ENCODE measurements at regions not wholly inside any gene's neighbourhood (a gene's known extent, or its start where the extent isn't known, plus 50 kb on each side); places are given as distances from the start of the nearest gene placed in this dataset.

DNA sequence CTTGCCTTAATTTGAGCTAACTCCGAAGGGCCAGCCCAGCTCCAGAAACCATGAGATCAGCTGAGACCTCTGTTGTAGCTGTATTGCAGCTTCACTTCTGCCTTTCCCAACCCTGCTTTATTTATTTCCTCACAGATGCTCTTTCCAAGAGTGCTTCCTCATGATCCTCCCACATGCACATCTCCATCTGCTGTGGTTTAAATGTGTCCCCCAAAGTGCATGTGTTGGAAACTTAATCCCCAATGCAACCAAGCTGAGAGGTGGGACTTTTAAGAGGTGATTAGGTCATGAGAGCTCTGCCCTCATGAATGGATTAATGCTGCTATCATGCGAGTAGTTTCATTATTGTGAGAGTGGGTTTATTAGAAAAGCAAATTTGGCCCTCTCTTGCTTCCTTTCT, 164.4 kb upstream of the TAB2 start:
- peaks cover 0 to 3% (median 0%) of the 10 kb centered on the region in 4 donors for H3K4me1 ChIP-seq
- TF ChIP-seq POLR2AphosphoS5 (IDR thresholded peaks at IDR 0.05) (no peak), EP300 (IDR thresholded peaks at IDR 0.05) (no peak), POLR2A (IDR thresholded peaks at IDR 0.05) (no peak)
- TF ChIP-seq, protein P1, sequence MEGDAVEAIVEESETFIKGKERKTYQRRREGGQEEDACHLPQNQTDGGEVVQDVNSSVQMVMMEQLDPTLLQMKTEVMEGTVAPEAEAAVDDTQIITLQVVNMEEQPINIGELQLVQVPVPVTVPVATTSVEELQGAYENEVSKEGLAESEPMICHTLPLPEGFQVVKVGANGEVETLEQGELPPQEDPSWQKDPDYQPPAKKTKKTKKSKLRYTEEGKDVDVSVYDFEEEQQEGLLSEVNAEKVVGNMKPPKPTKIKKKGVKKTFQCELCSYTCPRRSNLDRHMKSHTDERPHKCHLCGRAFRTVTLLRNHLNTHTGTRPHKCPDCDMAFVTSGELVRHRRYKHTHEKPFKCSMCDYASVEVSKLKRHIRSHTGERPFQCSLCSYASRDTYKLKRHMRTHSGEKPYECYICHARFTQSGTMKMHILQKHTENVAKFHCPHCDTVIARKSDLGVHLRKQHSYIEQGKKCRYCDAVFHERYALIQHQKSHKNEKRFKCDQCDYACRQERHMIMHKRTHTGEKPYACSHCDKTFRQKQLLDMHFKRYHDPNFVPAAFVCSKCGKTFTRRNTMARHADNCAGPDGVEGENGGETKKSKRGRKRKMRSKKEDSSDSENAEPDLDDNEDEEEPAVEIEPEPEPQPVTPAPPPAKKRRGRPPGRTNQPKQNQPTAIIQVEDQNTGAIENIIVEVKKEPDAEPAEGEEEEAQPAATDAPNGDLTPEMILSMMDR (IDR thresholded peaks at IDR 0.05): no peak
- no peak overlapping the region for H3K27ac ChIP-seq
- H3K36me3 ChIP-seq: no peaks in the 10 kb centered on the region
- no peaks in the 10 kb centered on the region for H3K9me3 ChIP-seq
- intact Hi-C loops (cut with DNase I; ENCODE audit: low total_unique reads): no loop called here
- 62 to 79% (median 71%) methylated on average over 2 of the region's 2 CpGs for WGBS, 5 donors
- no peak overlapping the region for H3K4me3 ChIP-seq
- no peak for DNase-seq
- H3K27me3 ChIP-seq: no peaks in the 10 kb centered on the region

DNA sequence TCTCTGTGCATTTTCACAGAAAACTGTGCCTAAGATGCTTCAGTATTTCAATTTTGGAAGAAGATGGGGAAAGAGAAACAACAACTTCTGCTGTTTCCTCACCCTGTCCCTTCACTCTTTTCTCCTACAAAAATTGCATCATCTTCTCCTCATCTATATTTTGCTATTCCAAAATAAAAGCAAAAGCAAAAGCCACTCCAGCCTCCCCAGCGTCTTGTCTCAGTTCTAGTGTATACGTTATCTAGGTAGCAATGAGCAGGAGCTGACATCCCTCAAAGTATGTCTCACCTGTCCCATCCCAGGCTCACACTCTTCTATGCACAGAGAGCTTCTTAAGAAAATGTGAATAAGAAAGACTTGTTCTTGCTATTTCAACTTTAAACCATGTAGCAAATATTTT, 163.8 kb upstream of the TAB2 start:
- Histone ChIP-seq H3K27ac (no peak overlapping the region), H3K4me3 (no peak overlapping the region), H3K9me3 (no peaks in the 10 kb centered on the region), H3K4me1 (no peaks in the 10 kb centered on the region), H3K27me3 (no peaks in the 10 kb centered on the region), H3K36me3 (no peaks in the 10 kb centered on the region)
- WGBS, 5 donors: 80 to 93% (median 84%) methylated on average over 2 of the region's 2 CpGs
- intact Hi-C loops (cut with DNase I; ENCODE audit: low total_unique reads): no loop called here
- no peak for TF ChIP-seq POLR2AphosphoS5 (IDR thresholded peaks at IDR 0.05)
- TF ChIP-seq EP300 (IDR thresholded peaks at IDR 0.05): no peak
- no peak for TF ChIP-seq POLR2A (IDR thresholded peaks at IDR 0.05)
- TF ChIP-seq, protein P1 (IDR thresholded peaks at IDR 0.05): no peak
- DNase-seq: no peak

DNA sequence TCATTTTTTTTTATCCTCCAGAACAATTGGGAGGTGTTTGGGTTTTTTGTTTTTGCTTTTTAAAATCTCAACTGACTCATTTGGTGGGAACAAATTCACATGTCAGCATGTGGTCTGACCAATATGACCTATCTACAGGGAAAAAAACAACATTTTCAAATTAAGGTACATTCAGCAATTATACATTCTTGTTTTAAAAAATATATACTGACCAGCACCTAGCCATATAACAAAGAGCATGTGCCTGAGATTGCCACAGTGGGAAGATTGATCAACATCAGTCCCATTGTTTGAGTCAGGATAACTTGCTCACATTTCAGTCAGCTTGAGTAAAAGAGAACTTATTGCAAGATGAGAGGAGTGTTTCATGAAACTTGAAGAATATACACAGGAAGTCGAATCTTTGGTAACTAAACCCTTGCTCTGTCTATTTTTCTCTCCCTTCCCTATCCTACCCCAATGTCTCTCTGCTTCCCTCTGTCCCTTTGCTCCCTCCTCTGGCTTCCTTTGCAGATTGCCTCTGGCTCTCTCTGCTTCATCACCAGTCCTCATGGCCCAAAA, 163.2 kb upstream of the TAB2 start:
- Histone ChIP-seq H3K27ac (no peak overlapping the region), H3K36me3 (no peaks in the 10 kb centered on the region), H3K4me3 (no peak overlapping the region), H3K4me1 (no peaks in the 10 kb centered on the region), H3K27me3 (no peaks in the 10 kb centered on the region), H3K9me3 (no peaks in the 10 kb centered on the region)
- intact Hi-C loops (cut with DNase I; ENCODE audit: low total_unique reads): no loop called here
- no peak for DNase-seq
- TF ChIP-seq, protein P1 (IDR thresholded peaks at IDR 0.05): no peak
- TF ChIP-seq EP300 (IDR thresholded peaks at IDR 0.05): no peak
- no peak for TF ChIP-seq POLR2A (IDR thresholded peaks at IDR 0.05)
- TF ChIP-seq POLR2AphosphoS5 (IDR thresholded peaks at IDR 0.05): no peak
- 67 to 85% (median 75%) methylated on average over 1 of the region's 1 CpG for WGBS, 5 donors

DNA sequence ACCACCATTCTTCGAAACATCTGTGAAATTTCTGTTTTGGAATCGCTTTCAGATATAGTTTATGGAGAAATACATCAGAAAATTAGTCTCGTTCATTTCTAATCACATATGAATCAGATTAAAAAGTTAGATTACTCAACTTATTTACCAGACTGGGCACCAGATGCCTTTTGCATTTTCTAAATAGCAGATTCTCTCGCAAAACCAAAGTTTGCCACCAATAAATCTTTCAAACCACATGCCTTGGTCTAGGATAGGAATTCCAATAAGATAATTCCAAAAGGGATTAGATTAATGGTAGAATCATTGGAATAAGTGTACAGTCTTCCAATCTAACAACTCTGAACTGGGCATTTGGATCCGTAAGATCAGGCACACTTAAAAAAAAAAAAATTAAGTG, 160.4 kb upstream of the TAB2 start:
- WGBS, 5 donors: 84 to 97% (median 90%) methylated on average over 5 of the region's 5 CpGs
- TF ChIP-seq EP300 (IDR thresholded peaks at IDR 0.05): no peak
- TF ChIP-seq POLR2AphosphoS5 (IDR thresholded peaks at IDR 0.05): no peak
- TF ChIP-seq, protein P1 (IDR thresholded peaks at IDR 0.05): no peak
- TF ChIP-seq POLR2A (IDR thresholded peaks at IDR 0.05): no peak
- no peaks in the 10 kb centered on the region for H3K9me3 ChIP-seq
- no peak for DNase-seq
- no peaks in the 10 kb centered on the region for H3K27me3 ChIP-seq
- no peaks in the 10 kb centered on the region for H3K4me1 ChIP-seq
- no peak overlapping the region for H3K27ac ChIP-seq
- intact Hi-C loops (cut with DNase I; ENCODE audit: low total_unique reads): no loop called here
- H3K4me3 ChIP-seq: no peak overlapping the region
- no peaks in the 10 kb centered on the region for H3K36me3 ChIP-seq
